Sigmoid colon (tissue), 6 donors: ENCODE measurements at regions not wholly inside any gene's neighbourhood (a gene's known extent, or its start where the extent isn't known, plus 50 kb on each side); places are given as distances from the start of the nearest gene placed in this dataset.

ENCODE experiments used
- DNase-seq: peaks from one replicate; pipeline ENCODE4 v3.0.0-alpha.2; 2019
- H3K27ac ChIP-seq, 4 donors: fragments of 200-600 bp; sonication (generic); one replicate each; pipeline ENCODE4 v1.5.1; 2016 to 2019; ENCODE audit warnings: mild to moderate bottlenecking in 1 of 4
- H3K27me3 ChIP-seq, 3 donors: fragments of 200-600 bp; sonication (generic); one replicate each; pipeline ENCODE4 v1.5.1; 2019; ENCODE audit warnings: mild to moderate bottlenecking in 1 of 3
- H3K36me3 ChIP-seq, 4 donors: fragments of 200-600 bp; sonication (generic); one replicate each; pipeline ENCODE4 v1.5.1; 2016 to 2019
- H3K4me1 ChIP-seq, 4 donors: fragments of 200-600 bp; sonication (generic); one replicate each; pipeline ENCODE4 v1.5.1; 2017 to 2019
- H3K4me3 ChIP-seq, 4 donors: fragments of 200-600 bp; sonication (generic); one replicate each; pipeline ENCODE4 v1.5.1; 2017 to 2019; ENCODE audit warnings: mild to moderate bottlenecking in 2 of 4, moderate library complexity in 1 of 4
- H3K9me3 ChIP-seq, 4 donors: fragments of 200-600 bp in 3 of 4; sonication (generic) in 3 of 4; one replicate each; pipeline versions ENCODE4 v1.5.1 to v1.6.1; 2013 to 2019
- CTCF ChIP-seq, 4 experiments: fragments of 450-650 bp in 3 of 4; fragments of 200-600 bp in 1 of 4; IDR thresholded peaks; one replicate each; pipeline ENCODE4 v1.5.1; 2016 to 2019; ENCODE audit warnings: antibody characterized with exemption in 4 of 4, mild to moderate bottlenecking in 3 of 4, moderate library complexity in 2 of 4
- EP300 ChIP-seq, 4 donors: sonication (generic); formaldehyde crosslinking; IDR thresholded peaks; one replicate each; pipeline ENCODE4 v1.6.1; 2017; ENCODE audit warnings: antibody characterized with exemption in 4 of 4
- POLR2A ChIP-seq, 2 donors: fragments of 450-650 bp; IDR thresholded peaks; one replicate each; pipeline ENCODE4 v1.6.1; 2016; ENCODE audit warnings: antibody characterized with exemption in 2 of 2, mild to moderate bottlenecking in 2 of 2, moderate library complexity in 2 of 2
- POLR2AphosphoS5 ChIP-seq, 4 donors: sonication (generic); formaldehyde crosslinking; IDR thresholded peaks; one replicate each; pipeline ENCODE4 v1.6.1; 2017; ENCODE audit warnings: antibody characterized with exemption in 4 of 4
- WGBS, 2 donors: extraction: QIAGEN DNeasy Blood & Tissue Kit; methylation state at CpG; one replicate each; pipeline ENCODE4 v1.1.7; 2013; 5-methylcytosine and 5-hydroxymethylcytosine counted together
- intact Hi-C: fragments of 100-400 bp; cut with DNase I; formaldehyde crosslinking; loops from one replicate; pipeline ENCODE4 v1.15.1; 2023
- donor health status: healthy with polysubstance abuse.
- donor health status: healthy.

GRCh38 chr12:59097876-59098275 lies 177.6 kb upstream of the LRIG3 start:
- no peaks in the 10 kb centered on the region for H3K9me3 ChIP-seq
- H3K27me3 ChIP-seq = no peaks in the 10 kb centered on the region
- H3K4me1 ChIP-seq = no peaks in the 10 kb centered on the region
- no peak overlapping the region for H3K4me3 ChIP-seq
- DNase-seq = no peak
- no peak overlapping the region for H3K27ac ChIP-seq
- 84 to 89% methylated on average over 1 of the region's 1 CpG for WGBS, 2 donors
- no peak for TF ChIP-seq POLR2A (IDR thresholded peaks at IDR 0.05)
- TF ChIP-seq CTCF (IDR thresholded peaks at IDR 0.05) = no peak
- TF ChIP-seq POLR2AphosphoS5 (IDR thresholded peaks at IDR 0.05) = no peak
- no peak for TF ChIP-seq EP300 (IDR thresholded peaks at IDR 0.05)
- intact Hi-C loops = no loop called here
- no peaks in the 10 kb centered on the region for H3K36me3 ChIP-seq

GRCh38 chr12:59096246-59096645 lies 175.9 kb upstream of the LRIG3 start:
- TF ChIP-seq POLR2AphosphoS5 (IDR thresholded peaks at IDR 0.05) = no peak
- no peak for TF ChIP-seq POLR2A (IDR thresholded peaks at IDR 0.05)
- TF ChIP-seq EP300 (IDR thresholded peaks at IDR 0.05) = no peak
- TF ChIP-seq CTCF (IDR thresholded peaks at IDR 0.05) = no peak

GRCh38 chr12:59093073-59093772 lies 172.9 kb upstream of the LRIG3 start:
- Histone ChIP-seq H3K36me3 (no peaks in the 10 kb centered on the region), H3K27ac (no peak overlapping the region), H3K4me3 (no peak overlapping the region), H3K27me3 (no peaks in the 10 kb centered on the region), H3K4me1 (no peaks in the 10 kb centered on the region), H3K9me3 (no peaks in the 10 kb centered on the region)
- DNase-seq = no peak
- TF ChIP-seq EP300 (IDR thresholded peaks at IDR 0.05) (no peak), POLR2A (IDR thresholded peaks at IDR 0.05) (no peak), POLR2AphosphoS5 (IDR thresholded peaks at IDR 0.05) (no peak), CTCF (IDR thresholded peaks at IDR 0.05) (no peak)
- intact Hi-C loops = no loop called here
- WGBS, 2 donors = 87 to 92% methylated on average over 1 of the region's 1 CpG

More at GRCh38 chr12:59096246-59096645, 175.9 kb upstream of the LRIG3 start:
- intact Hi-C loops = no loop called here
- Histone ChIP-seq H3K36me3 (no peaks in the 10 kb centered on the region), H3K27me3 (no peaks in the 10 kb centered on the region), H3K27ac (no peak overlapping the region), H3K4me1 (no peaks in the 10 kb centered on the region), H3K9me3 (no peaks in the 10 kb centered on the region), H3K4me3 (no peak overlapping the region)
- DNase-seq = no peak

GRCh38 chr12:59088673-59089072 lies 168.4 kb upstream of the LRIG3 start:
- WGBS, 2 donors = 73 to 77% methylated on average over 5 of the region's 5 CpGs
- DNase-seq = no peak

More at GRCh38 chr12:59088673-59089072, 168.4 kb upstream of the LRIG3 start:
- intact Hi-C loops = loop anchor here (5.0 to 10.0 kb wide), 4 partner anchors 171 to 744 kb away; no protein-coding TSS in a partner anchor
- Histone ChIP-seq H3K4me3 (no peak overlapping the region), H3K27ac (no peak overlapping the region), H3K36me3 (no peaks in the 10 kb centered on the region), H3K4me1 (peaks cover 0 to 30% (median 7%) of the 10 kb centered on the region in 4 donors), H3K27me3 (no peaks in the 10 kb centered on the region), H3K9me3 (no peaks in the 10 kb centered on the region)
- TF ChIP-seq CTCF (IDR thresholded peaks at IDR 0.05) (no peak), EP300 (IDR thresholded peaks at IDR 0.05) (no peak), POLR2AphosphoS5 (IDR thresholded peaks at IDR 0.05) (no peak), POLR2A (IDR thresholded peaks at IDR 0.05) (no peak)
